GM12878 (cell line): ENCODE measurements at regions not wholly inside any gene's neighbourhood (a gene's known extent, or its start where the extent isn't known, plus 50 kb on each side); places are given as distances from the start of the nearest gene placed in this dataset.
A peak's percentile ranks its signal among the peaks of the same experiment; 100 is the strongest.

Source experiments
- ATF3 ChIP-seq: IDR thresholded peaks from 2 replicates; pipeline ENCODE4 v1.6.1; 2011; ENCODE audit warnings: low read depth, mild to moderate bottlenecking, low read length, moderate library complexity, borderline replicate concordance; ENCODE audit errors: extremely low read depth
- BMI1 ChIP-seq: fragments of 450-650 bp; IDR thresholded peaks from 2 replicates; pipeline ENCODE4 v1.6.1; 2016; ENCODE audit warnings: mild to moderate bottlenecking, moderate library complexity, borderline replicate concordance
- BRCA1 ChIP-seq: IDR thresholded peaks from 2 replicates; pipeline ENCODE4 v1.6.1; 2011; ENCODE audit warnings: low read depth, low read length, improper control_type of control experiment
- CEBPZ ChIP-seq: fragments of 150-350 bp; IDR thresholded peaks from 2 replicates; pipeline ENCODE4 v1.6.1; 2016; ENCODE audit warnings: low read depth, low read length
- CTCF ChIP-seq, 3 experiments: IDR thresholded peaks in 2 of 3; conservative IDR thresholded peaks in 1 of 3; 2 replicates each; pipeline ENCODE4 v1.5.1; 2011; ENCODE audit warnings: low read depth in 3 of 3, low read length in 3 of 3, mild to moderate bottlenecking in 3 of 3, control low read depth in 2 of 3, moderate library complexity in 2 of 3, inconsistent platforms in 1 of 3, mixed read lengths in 1 of 3; ENCODE audit not compliant: control insufficient read depth in 2 of 3, insufficient read depth in 1 of 3; ENCODE audit errors: extremely low read depth in 1 of 3
- FOS ChIP-seq: IDR thresholded peaks from 3 replicates; pipeline ENCODE4 v1.6.1; 2011; ENCODE audit warnings: borderline replicate concordance; ENCODE audit not compliant: insufficient read length; ENCODE audit errors: extremely low read depth
- FOXM1 ChIP-seq: IDR thresholded peaks from 2 replicates; pipeline ENCODE4 v1.6.1; 2012; ENCODE audit warnings: low read depth, mild to moderate bottlenecking, inconsistent platforms, low read length, moderate library complexity
- HDAC2 ChIP-seq: fragments of 200-600 bp; sonication (generic); IDR thresholded peaks from 2 replicates; pipeline ENCODE4 v1.6.1; 2017
- HDGF ChIP-seq: fragments of 450-650 bp; IDR thresholded peaks from 2 replicates; pipeline ENCODE4 v1.6.1; 2016; ENCODE audit warnings: antibody characterized with exemption
- IRF4 ChIP-seq: IDR thresholded peaks from 2 replicates; pipeline ENCODE4 v1.6.1; 2011; ENCODE audit warnings: low read depth, low read length
- MAX ChIP-seq: IDR thresholded peaks from 2 replicates; pipeline ENCODE4 v1.6.1; 2012; ENCODE audit warnings: low read depth, low read length, improper control_type of control experiment
- MEF2A ChIP-seq: IDR thresholded peaks from 2 replicates; pipeline ENCODE4 v1.6.1; 2011; ENCODE audit warnings: low read depth, mild to moderate bottlenecking, low read length, moderate library complexity; ENCODE audit not compliant: insufficient read depth
- PML ChIP-seq: IDR thresholded peaks from 2 replicates; pipeline ENCODE4 v1.6.1; 2012; ENCODE audit warnings: low read length, inconsistent platforms
- POLR2A ChIP-seq: IDR thresholded peaks from 2 replicates; pipeline ENCODE4 v1.6.1; 2011; ENCODE audit warnings: low read depth, mild to moderate bottlenecking, low read length
- RUNX3 ChIP-seq: IDR thresholded peaks from 2 replicates; pipeline ENCODE4 v1.6.1; 2012; ENCODE audit warnings: low read length, inconsistent platforms
- SIX5 ChIP-seq: IDR thresholded peaks from 2 replicates; pipeline ENCODE4 v1.6.1; 2011; ENCODE audit warnings: mild to moderate bottlenecking, low read depth, low read length, moderate library complexity; ENCODE audit not compliant: severe bottlenecking
- SPI1 ChIP-seq: IDR thresholded peaks from 2 replicates; pipeline ENCODE4 v1.6.1; 2011; ENCODE audit warnings: low read depth, mild to moderate bottlenecking, low read length, moderate library complexity, borderline replicate concordance; ENCODE audit not compliant: insufficient read depth
- SREBF1 ChIP-seq: IDR thresholded peaks from 2 replicates; pipeline ENCODE4 v1.6.1; 2012; ENCODE audit warnings: mild to moderate bottlenecking, low read length
- SREBF2 ChIP-seq: IDR thresholded peaks from 2 replicates; pipeline ENCODE4 v1.6.1; 2012; ENCODE audit warnings: mild to moderate bottlenecking, low read length
- YBX1 ChIP-seq: fragments of 450-650 bp; IDR thresholded peaks from 2 replicates; pipeline ENCODE4 v1.6.1; 2016; ENCODE audit warnings: antibody characterized with exemption
- ZBTB11 ChIP-seq: fragments of 450-650 bp; formaldehyde crosslinking; IDR thresholded peaks from 2 replicates; pipeline ENCODE4 v1.5.0; 2022; ENCODE audit warnings: mild to moderate bottlenecking, missing genetic modification characterization

GRCh38 chr7:55309040-55309991 lies 55.8 kb upstream of the LANCL2 start (continued):
- peak; percentile 94 for TF ChIP-seq BMI1
- peak; percentile 88 for TF ChIP-seq PML
- no peak for TF ChIP-seq SREBF2
- no peak for TF ChIP-seq YBX1
- no peak for TF ChIP-seq ZBTB11 (CRISPR knock-in tag)
- TF ChIP-seq FOXM1 = peak; percentile 98
- TF ChIP-seq RUNX3 = peak; percentile 100
- peak; percentile 76 for TF ChIP-seq MAX
- no peak for TF ChIP-seq CEBPZ
- peak; percentile 99 for TF ChIP-seq IRF4
- no peak for TF ChIP-seq ATF3
- no peak for TF ChIP-seq SIX5
- no peak for TF ChIP-seq FOS
- no peak for TF ChIP-seq BRCA1
- TF ChIP-seq HDAC2 = no peak
- no peak; the same call in 1 of the 2 replicates for TF ChIP-seq SREBF1
- peak; percentile 78; the same call in 1 of the 2 replicates for TF ChIP-seq SPI1
- TF ChIP-seq POLR2A = no peak; the same call in 1 of the 2 replicates
- TF ChIP-seq MEF2A = peak; percentile 70
- no peak for TF ChIP-seq CTCF (IDR thresholded peaks at IDR 0.05 in 2 of 3, conservative IDR thresholded peaks at IDR 0.05 in 1 of 3; ENCODE audit: control insufficient read depth in 2 of 3, extremely low read depth in 1 of 3, insufficient read depth in 1 of 3, low read depth in 3 of 3, low read length in 3 of 3)
- 0 out of 2 replicates have a peak, but pooled peaks have one; percentile 70 for TF ChIP-seq HDGF
